H7 (cell line): ENCODE measurements at regions not wholly inside any gene's neighbourhood (a gene's known extent, or its start where the extent isn't known, plus 50 kb on each side); places are given as distances from the start of the nearest gene placed in this dataset.

Experiments used
- DNase-seq: peaks from one replicate; pipeline ENCODE4 v3.0.0; 2012
- H3K27me3 ChIP-seq: 2 replicates; pipeline ENCODE4 v1.6.0; 2011; ENCODE audit warnings: mild to moderate bottlenecking, low read length; ENCODE audit not compliant: control insufficient read depth, insufficient read depth
- H3K36me3 ChIP-seq: replicated peaks from 2 replicates; pipeline ENCODE4 v1.5.1; 2011; ENCODE audit warnings: low read length; ENCODE audit not compliant: control insufficient read depth, insufficient read depth
- H3K4me3 ChIP-seq: 2 replicates; pipeline ENCODE4 v1.5.1; 2011; ENCODE audit warnings: low read depth, mild to moderate bottlenecking, control low read depth, low read length, moderate library complexity; ENCODE audit not compliant: insufficient read depth

- Histone ChIP-seq H3K27me3 (no peaks in the 10 kb centered on the region), H3K36me3 (no peaks in the 10 kb centered on the region), H3K4me3 (no peak overlapping the region)
- no peak for DNase-seq
These were observed 176.2 kb upstream of the CHRM2 start for GRCh38 chr7:136692221-136692620.

- Histone ChIP-seq H3K4me3 (no peak overlapping the region), H3K36me3 (no peaks in the 10 kb centered on the region), H3K27me3 (no peaks in the 10 kb centered on the region)
- DNase-seq: no peak
These were observed 179.9 kb upstream of the CHRM2 start for GRCh38 chr7:136688601-136689000.

- no peaks in the 10 kb centered on the region for H3K36me3 ChIP-seq
- no peak overlapping the region for H3K4me3 ChIP-seq
- H3K27me3 ChIP-seq: no peaks in the 10 kb centered on the region
- peak; percentile 14 for DNase-seq
These were observed 180.6 kb upstream of the CHRM2 start for GRCh38 chr7:136687693-136688322.

- H3K4me3 ChIP-seq: no peak overlapping the region
- H3K36me3 ChIP-seq: no peaks in the 10 kb centered on the region
- H3K27me3 ChIP-seq: no peaks in the 10 kb centered on the region
- DNase-seq: no peak
These were observed 182.8 kb upstream of the CHRM2 start for GRCh38 chr7:136685501-136686173.

- DNase-seq: no peak
- no peaks in the 10 kb centered on the region for H3K27me3 ChIP-seq
- no peaks in the 10 kb centered on the region for H3K36me3 ChIP-seq
- no peak overlapping the region for H3K4me3 ChIP-seq
These were observed 190.7 kb upstream of the CHRM2 start for GRCh38 chr7:136677471-136678365.

GRCh38 chr7:136667584-136667983, 200.9 kb upstream of the CHRM2 start:
- Histone ChIP-seq H3K27me3 (no peaks in the 10 kb centered on the region), H3K36me3 (no peaks in the 10 kb centered on the region), H3K4me3 (no peak overlapping the region)
- DNase-seq: no peak

- DNase-seq: no peak
- Histone ChIP-seq H3K27me3 (no peaks in the 10 kb centered on the region), H3K36me3 (no peaks in the 10 kb centered on the region), H3K4me3 (no peak overlapping the region)
These were observed 202.5 kb upstream of the CHRM2 start for GRCh38 chr7:136665878-136666509.

GRCh38 chr7:136664537-136664936, 203.9 kb upstream of the CHRM2 start:
- H3K4me3 ChIP-seq: no peak overlapping the region
- no peaks in the 10 kb centered on the region for H3K36me3 ChIP-seq
- DNase-seq: no peak
- H3K27me3 ChIP-seq: no peaks in the 10 kb centered on the region

GRCh38 chr7:136657482-136657921, 210.9 kb upstream of the CHRM2 start:
- H3K36me3 ChIP-seq: no peaks in the 10 kb centered on the region
- DNase-seq: no peak

GRCh38 chr7:136656516-136656915, 211.9 kb upstream of the CHRM2 start:
- Histone ChIP-seq H3K27me3 (no peaks in the 10 kb centered on the region), H3K4me3 (no peak overlapping the region), H3K36me3 (no peaks in the 10 kb centered on the region)
- DNase-seq: no peak

More at GRCh38 chr7:136657482-136657921, 210.9 kb upstream of the CHRM2 start:
- Histone ChIP-seq H3K4me3 (no peak overlapping the region), H3K27me3 (no peaks in the 10 kb centered on the region)

- no peak overlapping the region for H3K4me3 ChIP-seq
These were observed 213.0 kb upstream of the CHRM2 start for GRCh38 chr7:136655414-136655813.

GRCh38 chr7:136654406-136654805, 214.0 kb upstream of the CHRM2 start:
- no peak for DNase-seq
- Histone ChIP-seq H3K27me3 (no peaks in the 10 kb centered on the region), H3K36me3 (no peaks in the 10 kb centered on the region), H3K4me3 (no peak overlapping the region)

More at GRCh38 chr7:136655414-136655813, 213.0 kb upstream of the CHRM2 start:
- DNase-seq: no peak
- Histone ChIP-seq H3K27me3 (no peaks in the 10 kb centered on the region), H3K36me3 (no peaks in the 10 kb centered on the region)

- DNase-seq: no peak
- no peaks in the 10 kb centered on the region for H3K36me3 ChIP-seq
- no peaks in the 10 kb centered on the region for H3K27me3 ChIP-seq
- H3K4me3 ChIP-seq: no peak overlapping the region
These were observed 215.6 kb upstream of the CHRM2 start for GRCh38 chr7:136652635-136653370.

GRCh38 chr7:136640977-136641376, 227.5 kb upstream of the CHRM2 start:
- H3K4me3 ChIP-seq: no peak overlapping the region
- DNase-seq: no peak
- no peaks in the 10 kb centered on the region for H3K27me3 ChIP-seq
- no peaks in the 10 kb centered on the region for H3K36me3 ChIP-seq
